ENCODE measurements at regions not wholly inside any gene's neighbourhood (a gene's known extent, or its start where the extent isn't known, plus 50 kb on each side); places are given as distances from the start of the nearest gene placed in this dataset.

- no peak for DNase-seq
- WGBS (ENCODE audit: low lambda C conversion rate) = 77% methylated on average over 5 of the region's 5 CpGs
- no peak overlapping the region for H3K9ac ChIP-seq
- H3K4me1 ChIP-seq (ENCODE audit: control insufficient read depth in 1 of 2, insufficient read depth in 2 of 2, low read depth in 1 of 2, low read length in 1 of 2) = no peaks in the 10 kb centered on the region
- H2AFZ ChIP-seq (ENCODE audit: low read depth) = no peak overlapping the region
- TF ChIP-seq CTCF (IDR thresholded peaks at IDR 0.05) = no peak
- no peak for TF ChIP-seq RFX5 (IDR thresholded peaks at IDR 0.05; ENCODE audit: low read length)
- TF ChIP-seq SIN3A (IDR thresholded peaks at IDR 0.05; ENCODE audit: borderline replicate concordance, low read depth, low read length) = no peak
- TF ChIP-seq FOXJ3 (CRISPR knock-in tag; IDR thresholded peaks at IDR 0.05) = no peak
- TF ChIP-seq TEAD4 (IDR thresholded peaks at IDR 0.05; ENCODE audit: borderline replicate concordance, insufficient read depth) = no peak
- TF ChIP-seq, protein P1, sequence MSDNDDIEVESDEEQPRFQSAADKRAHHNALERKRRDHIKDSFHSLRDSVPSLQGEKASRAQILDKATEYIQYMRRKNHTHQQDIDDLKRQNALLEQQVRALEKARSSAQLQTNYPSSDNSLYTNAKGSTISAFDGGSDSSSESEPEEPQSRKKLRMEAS (IDR thresholded peaks at IDR 0.05; ENCODE audit: low read depth) = no peak
- TF ChIP-seq YY1 (IDR thresholded peaks at IDR 0.05; ENCODE audit: low read depth) = no peak
- no peak for TF ChIP-seq CHD2 (IDR thresholded peaks at IDR 0.05; ENCODE audit: low read length, partially characterized antibody)
- TF ChIP-seq EZH2phosphoT487 (IDR thresholded peaks at IDR 0.05; ENCODE audit: borderline replicate concordance, low read depth) = no peak
- no peak for TF ChIP-seq NRF1 (IDR thresholded peaks at IDR 0.05; ENCODE audit: low read depth, low read length)
- TF ChIP-seq MEF2A (IDR thresholded peaks at IDR 0.05; ENCODE audit: borderline replicate concordance, low read depth) = no peak
- no peak for TF ChIP-seq ELF1 (IDR thresholded peaks at IDR 0.05)
- TF ChIP-seq, protein P2, sequence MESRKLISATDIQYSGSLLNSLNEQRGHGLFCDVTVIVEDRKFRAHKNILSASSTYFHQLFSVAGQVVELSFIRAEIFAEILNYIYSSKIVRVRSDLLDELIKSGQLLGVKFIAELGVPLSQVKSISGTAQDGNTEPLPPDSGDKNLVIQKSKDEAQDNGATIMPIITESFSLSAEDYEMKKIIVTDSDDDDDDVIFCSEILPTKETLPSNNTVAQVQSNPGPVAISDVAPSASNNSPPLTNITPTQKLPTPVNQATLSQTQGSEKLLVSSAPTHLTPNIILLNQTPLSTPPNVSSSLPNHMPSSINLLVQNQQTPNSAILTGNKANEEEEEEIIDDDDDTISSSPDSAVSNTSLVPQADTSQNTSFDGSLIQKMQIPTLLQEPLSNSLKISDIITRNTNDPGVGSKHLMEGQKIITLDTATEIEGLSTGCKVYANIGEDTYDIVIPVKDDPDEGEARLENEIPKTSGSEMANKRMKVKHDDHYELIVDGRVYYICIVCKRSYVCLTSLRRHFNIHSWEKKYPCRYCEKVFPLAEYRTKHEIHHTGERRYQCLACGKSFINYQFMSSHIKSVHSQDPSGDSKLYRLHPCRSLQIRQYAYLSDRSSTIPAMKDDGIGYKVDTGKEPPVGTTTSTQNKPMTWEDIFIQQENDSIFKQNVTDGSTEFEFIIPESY (IDR thresholded peaks at IDR 0.05; ENCODE audit: borderline replicate concordance, low read depth) = no peak
- no peak for TF ChIP-seq POLR2AphosphoS5 (IDR thresholded peaks at IDR 0.05; ENCODE audit: low read depth, low read length)
- TF ChIP-seq, protein P3, sequence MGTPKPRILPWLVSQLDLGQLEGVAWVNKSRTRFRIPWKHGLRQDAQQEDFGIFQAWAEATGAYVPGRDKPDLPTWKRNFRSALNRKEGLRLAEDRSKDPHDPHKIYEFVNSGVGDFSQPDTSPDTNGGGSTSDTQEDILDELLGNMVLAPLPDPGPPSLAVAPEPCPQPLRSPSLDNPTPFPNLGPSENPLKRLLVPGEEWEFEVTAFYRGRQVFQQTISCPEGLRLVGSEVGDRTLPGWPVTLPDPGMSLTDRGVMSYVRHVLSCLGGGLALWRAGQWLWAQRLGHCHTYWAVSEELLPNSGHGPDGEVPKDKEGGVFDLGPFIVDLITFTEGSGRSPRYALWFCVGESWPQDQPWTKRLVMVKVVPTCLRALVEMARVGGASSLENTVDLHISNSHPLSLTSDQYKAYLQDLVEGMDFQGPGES (IDR thresholded peaks at IDR 0.05; ENCODE audit: low read depth, low read length) = no peak
- H3K9me3 ChIP-seq = no peaks in the 10 kb centered on the region
- H3K4me3 ChIP-seq (ENCODE audit: low read depth in 2 of 2, low read length in 1 of 2) = no peak overlapping the region
- ChIA-PET POLR2A (no interaction called here), CTCF (no interaction called here)
- 0 out of 2 replicates have a peak, but pooled peaks cover 4% of the 10 kb centered on the region for H3K9me2 ChIP-seq
- no peaks in the 10 kb centered on the region for H3K79me2 ChIP-seq (ENCODE audit: insufficient read depth)
- no peaks in the 10 kb centered on the region for H3K36me3 ChIP-seq (replicated peaks in 1 of 2; ENCODE audit: control insufficient read depth in 1 of 2, insufficient read depth in 2 of 2, low read length in 1 of 2)
- H3K27me3 ChIP-seq (ENCODE audit: insufficient read depth) = no peaks in the 10 kb centered on the region
- H3K27ac ChIP-seq (ENCODE audit: low read depth in 2 of 2, low read length in 1 of 2) = no peak overlapping the region
- no peaks in the 10 kb centered on the region for H3F3A ChIP-seq (replicated peaks; ENCODE audit: insufficient read depth)
- no peaks in the 10 kb centered on the region for H4K20me1 ChIP-seq (ENCODE audit: insufficient read depth)
- no peak overlapping the region for H3K4me2 ChIP-seq
These were observed 906.9 kb upstream of the TMEFF2 start for GRCh38 chr2:193101591-193101990.
